A673 (cell line): ENCODE measurements at regions not wholly inside any gene's neighbourhood (a gene's known extent, or its start where the extent isn't known, plus 50 kb on each side); places are given as distances from the start of the nearest gene placed in this dataset.

Experiments used
- BruUV-seq: library from RNA; stranded (reverse); fragments of 400-500 nt; replicated peaks from 2 replicates; lab custom pipeline; 2021; lab: Mats Ljungman, UMichigan
- CTCF ChIA-PET: fragments of 300-600 bp; sonication (Branson Sonifier 250); formaldehyde crosslinking; loops from one replicate; lab custom pipeline; 2022; ENCODE audit warnings: antibody characterized with exemption; lab: Charles Lee
- POLR2A ChIA-PET: fragments of 300-600 bp; sonication (Branson Sonifier 250); formaldehyde crosslinking; loops from one replicate; lab custom pipeline; 2022; ENCODE audit warnings: antibody characterized with exemption; ENCODE audit not compliant: low non-redundant PET; lab: Charles Lee
- DNase-seq: peaks from one replicate; pipeline ENCODE4 v3.0.0-alpha.2; 2015; ENCODE audit warnings: low spot score
- H3K27ac ChIP-seq: fragments of 200-600 bp; sonication (generic); 2 replicates; pipeline ENCODE4 v1.5.1; 2016; ENCODE audit warnings: mixed run types, low read depth, mild to moderate bottlenecking, mixed read lengths, antibody characterized with exemption, low read length; ENCODE audit not compliant: poor library complexity, severe bottlenecking
- H3K27me3 ChIP-seq: fragments of 200-600 bp; sonication (generic); replicated peaks from 2 replicates; pipeline ENCODE4 v1.6.1; 2017; ENCODE audit warnings: mixed run types, low read depth, mild to moderate bottlenecking, mixed read lengths, antibody characterized with exemption, low read length; ENCODE audit not compliant: insufficient read depth, poor library complexity
- H3K36me3 ChIP-seq: fragments of 200-600 bp; sonication (generic); 2 replicates; pipeline ENCODE4 v1.6.1; 2016; ENCODE audit warnings: mixed run types, mild to moderate bottlenecking, mixed read lengths, antibody characterized with exemption, low read length; ENCODE audit not compliant: insufficient read depth, poor library complexity, severe bottlenecking
- H3K4me1 ChIP-seq: fragments of 200-600 bp; sonication (generic); 2 replicates; pipeline ENCODE4 v1.6.1; 2017; ENCODE audit warnings: mixed run types, mild to moderate bottlenecking, mixed read lengths, antibody characterized with exemption, low read length; ENCODE audit not compliant: insufficient read depth, poor library complexity, severe bottlenecking
- H3K4me3 ChIP-seq: fragments of 200-600 bp; sonication (generic); 2 replicates; pipeline ENCODE4 v1.5.1; 2016; ENCODE audit warnings: low read depth, mixed run types, mild to moderate bottlenecking, mixed read lengths, low read length; ENCODE audit not compliant: poor library complexity, severe bottlenecking
- H3K9me3 ChIP-seq: fragments of 200-600 bp; sonication (generic); 2 replicates; pipeline ENCODE4 v1.6.1; 2016; ENCODE audit warnings: mixed run types, low read depth, mild to moderate bottlenecking, mixed read lengths, antibody characterized with exemption, low read length; ENCODE audit not compliant: poor library complexity, severe bottlenecking
- EZH2 ChIP-seq: fragments of 200-600 bp; sonication (generic); IDR thresholded peaks from 2 replicates; pipeline ENCODE4 v1.6.1; 2017; ENCODE audit warnings: borderline replicate concordance, low read depth, mild to moderate bottlenecking, mixed read lengths, antibody characterized with exemption, low read length; ENCODE audit not compliant: poor library complexity, severe bottlenecking
- intact Hi-C: fragments of 100-400 bp; cut with micrococcal nuclease; formaldehyde crosslinking; loops from one replicate; pipeline ENCODE4 v1.10.0; 2022; ENCODE audit not compliant: unreplicated experiment
- TF ChIP-seq, protein P1 (sequence below): fragments of 300-800, 200-600 bp; sonication (generic); conservative IDR thresholded peaks from 2 replicates; pipeline ENCODE4 v1.5.1; 2017; ENCODE audit warnings: low read depth, mild to moderate bottlenecking, antibody characterized with exemption, low read length, moderate library complexity, mixed read lengths

DNA sequence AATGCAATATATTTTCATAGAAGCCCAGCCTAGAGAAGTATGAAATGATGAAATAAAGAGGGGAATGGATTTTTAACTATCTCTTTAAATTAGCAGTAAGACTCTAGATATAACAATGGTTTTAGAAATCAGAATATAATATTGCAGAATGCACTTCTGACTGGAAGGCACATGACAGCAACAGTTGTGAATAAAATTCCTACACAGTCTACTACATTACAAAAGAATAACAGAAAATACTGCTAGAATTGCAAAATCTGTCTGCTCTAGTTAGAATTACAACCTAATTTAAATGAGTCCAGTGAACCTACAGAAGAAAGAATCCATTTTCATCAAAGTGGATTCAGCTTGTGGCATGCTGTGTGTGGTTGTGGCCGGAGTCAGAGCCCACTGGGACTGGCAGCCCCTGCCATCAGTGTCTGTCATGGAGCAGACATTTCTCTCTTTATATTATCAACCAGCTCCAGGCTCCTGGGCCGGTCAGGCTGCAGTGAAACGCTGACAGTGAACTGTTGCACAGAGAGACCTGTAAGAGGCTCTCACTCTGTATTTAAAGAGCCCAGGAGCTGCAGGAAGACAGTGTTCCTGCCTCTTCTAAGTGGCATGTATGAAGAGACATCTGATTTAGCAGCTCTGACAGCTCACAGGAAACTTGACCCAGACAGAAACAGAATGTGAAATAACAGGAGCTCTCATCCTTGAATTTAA is 1523.8 kb upstream of the CADM2 start:
- Histone ChIP-seq H3K4me1 (no peaks in the 10 kb centered on the region), H3K27ac (no peak overlapping the region), H3K4me3 (no peak overlapping the region), H3K27me3 (no peaks in the 10 kb centered on the region), H3K36me3 (no peaks in the 10 kb centered on the region), H3K9me3 (no peaks in the 10 kb centered on the region)
- POLR2A ChIA-PET: no interaction called here
- DNase-seq: no peak
- no TSS peak for BruUV-seq
- intact Hi-C loops: no loop called here
- TF ChIP-seq EZH2: no peak
- TF ChIP-seq, protein P1, sequence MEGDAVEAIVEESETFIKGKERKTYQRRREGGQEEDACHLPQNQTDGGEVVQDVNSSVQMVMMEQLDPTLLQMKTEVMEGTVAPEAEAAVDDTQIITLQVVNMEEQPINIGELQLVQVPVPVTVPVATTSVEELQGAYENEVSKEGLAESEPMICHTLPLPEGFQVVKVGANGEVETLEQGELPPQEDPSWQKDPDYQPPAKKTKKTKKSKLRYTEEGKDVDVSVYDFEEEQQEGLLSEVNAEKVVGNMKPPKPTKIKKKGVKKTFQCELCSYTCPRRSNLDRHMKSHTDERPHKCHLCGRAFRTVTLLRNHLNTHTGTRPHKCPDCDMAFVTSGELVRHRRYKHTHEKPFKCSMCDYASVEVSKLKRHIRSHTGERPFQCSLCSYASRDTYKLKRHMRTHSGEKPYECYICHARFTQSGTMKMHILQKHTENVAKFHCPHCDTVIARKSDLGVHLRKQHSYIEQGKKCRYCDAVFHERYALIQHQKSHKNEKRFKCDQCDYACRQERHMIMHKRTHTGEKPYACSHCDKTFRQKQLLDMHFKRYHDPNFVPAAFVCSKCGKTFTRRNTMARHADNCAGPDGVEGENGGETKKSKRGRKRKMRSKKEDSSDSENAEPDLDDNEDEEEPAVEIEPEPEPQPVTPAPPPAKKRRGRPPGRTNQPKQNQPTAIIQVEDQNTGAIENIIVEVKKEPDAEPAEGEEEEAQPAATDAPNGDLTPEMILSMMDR: no peak
- CTCF ChIA-PET: no interaction called here

DNA sequence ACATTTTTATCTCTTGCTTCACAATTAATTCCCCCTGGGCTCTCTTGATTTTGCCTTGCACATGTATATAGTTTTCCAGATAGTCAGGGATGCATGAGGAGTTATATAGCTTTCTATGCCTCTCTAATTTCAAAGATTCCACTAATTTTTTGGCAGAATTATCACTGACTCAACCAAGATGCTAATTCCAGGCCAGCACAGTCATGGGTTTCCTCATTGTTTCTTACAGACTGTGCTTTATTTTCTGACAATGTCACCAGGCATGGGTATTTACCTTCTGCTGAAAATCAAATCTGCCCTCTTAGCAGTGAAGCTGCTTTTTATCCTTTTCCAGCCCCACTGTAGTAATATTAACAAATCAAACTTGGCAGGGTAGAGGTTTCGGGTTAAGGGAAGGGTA is 1520.6 kb upstream of the CADM2 start:
- H3K36me3 ChIP-seq: no peaks in the 10 kb centered on the region
- no peak overlapping the region for H3K4me3 ChIP-seq
- H3K4me1 ChIP-seq: no peaks in the 10 kb centered on the region
- no peak for DNase-seq
- intact Hi-C loops: no loop called here
- TF ChIP-seq EZH2: no peak
- TF ChIP-seq, protein P1: no peak
- no peaks in the 10 kb centered on the region for H3K27me3 ChIP-seq
- no TSS peak for BruUV-seq
- peaks cover 9% of the 10 kb centered on the region for H3K9me3 ChIP-seq
- H3K27ac ChIP-seq: no peak overlapping the region
- POLR2A ChIA-PET: no interaction called here
- CTCF ChIA-PET: no interaction called here

DNA sequence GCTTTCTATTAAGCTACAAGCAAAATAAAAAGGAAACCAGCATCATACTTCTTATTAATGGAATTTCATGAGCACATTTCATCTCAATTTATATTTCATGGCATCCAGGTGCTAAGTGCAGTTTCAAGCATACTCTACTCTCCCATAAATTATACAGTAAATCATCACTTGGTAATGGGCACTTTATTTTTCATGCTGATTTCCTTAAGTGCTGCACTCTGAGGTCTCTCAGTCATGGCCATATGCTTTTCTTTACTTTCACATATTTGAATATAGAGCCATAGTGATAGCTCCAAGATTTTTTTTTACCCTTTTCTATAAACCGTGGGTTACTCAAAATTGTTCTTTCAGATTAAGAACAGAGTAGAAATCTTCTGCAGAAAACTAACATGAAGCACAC is 1505.7 kb upstream of the CADM2 start:
- TF ChIP-seq EZH2: no peak
- TF ChIP-seq, protein P1: no peak
- POLR2A ChIA-PET: no interaction called here
- no peaks in the 10 kb centered on the region for H3K36me3 ChIP-seq
- no peaks in the 10 kb centered on the region for H3K27me3 ChIP-seq
- no peaks in the 10 kb centered on the region for H3K4me1 ChIP-seq
- BruUV-seq: no TSS peak
- CTCF ChIA-PET: no interaction called here
- intact Hi-C loops: no loop called here
- no peak overlapping the region for H3K27ac ChIP-seq
- H3K9me3 ChIP-seq: no peaks in the 10 kb centered on the region
- H3K4me3 ChIP-seq: no peak overlapping the region
- no peak for DNase-seq
